ENCODE measurements at regions not wholly inside any gene's neighbourhood (a gene's known extent, or its start where the extent isn't known, plus 50 kb on each side); places are given as distances from the start of the nearest gene placed in this dataset.

GRCh38 chr3:55305696-55306485 lies 181.2 kb downstream of the WNT5A start:
- FAIRE-seq (no peak), DNase-seq (ENCODE audit: low read depth) (no peak)
- no peak for TF ChIP-seq CTCF (IDR thresholded peaks at IDR 0.05; ENCODE audit: insufficient read depth, low read length, severe bottlenecking)
- Histone ChIP-seq H3K36me3 (ENCODE audit: control insufficient read depth, insufficient read depth, low read length) (no peaks in the 10 kb centered on the region), H3K4me3 (ENCODE audit: low read depth, low read length) (no peak overlapping the region), H3K27me3 (ENCODE audit: control insufficient read depth, insufficient read depth, low read length) (no peaks in the 10 kb centered on the region)

GRCh38 chr3:55300701-55301100 lies 186.4 kb downstream of the WNT5A start:
- TF ChIP-seq CTCF (IDR thresholded peaks at IDR 0.05; ENCODE audit: insufficient read depth, low read length, severe bottlenecking): no peak
- no peak for FAIRE-seq
- no peak for DNase-seq (ENCODE audit: low read depth)
- Histone ChIP-seq H3K4me3 (ENCODE audit: low read depth, low read length) (no peak overlapping the region), H3K27me3 (ENCODE audit: control insufficient read depth, insufficient read depth, low read length) (no peaks in the 10 kb centered on the region), H3K36me3 (ENCODE audit: control insufficient read depth, insufficient read depth, low read length) (no peaks in the 10 kb centered on the region)

GRCh38 chr3:55297706-55298105 lies 189.4 kb downstream of the WNT5A start:
- TF ChIP-seq CTCF (IDR thresholded peaks at IDR 0.05; ENCODE audit: insufficient read depth, low read length, severe bottlenecking): no peak
- Histone ChIP-seq H3K27me3 (ENCODE audit: control insufficient read depth, insufficient read depth, low read length) (no peaks in the 10 kb centered on the region), H3K36me3 (ENCODE audit: control insufficient read depth, insufficient read depth, low read length) (no peaks in the 10 kb centered on the region), H3K4me3 (ENCODE audit: low read depth, low read length) (no peak overlapping the region)
- FAIRE-seq (no peak), DNase-seq (ENCODE audit: low read depth) (no peak)

GRCh38 chr3:55297245-55297644 lies 189.9 kb downstream of the WNT5A start:
- no peak overlapping the region for H3K4me3 ChIP-seq (ENCODE audit: low read depth, low read length)
- no peak for FAIRE-seq
- TF ChIP-seq CTCF (IDR thresholded peaks at IDR 0.05; ENCODE audit: insufficient read depth, low read length, severe bottlenecking): no peak
- H3K27me3 ChIP-seq (ENCODE audit: control insufficient read depth, insufficient read depth, low read length): no peaks in the 10 kb centered on the region
- no peak for DNase-seq (ENCODE audit: low read depth)
- no peaks in the 10 kb centered on the region for H3K36me3 ChIP-seq (ENCODE audit: control insufficient read depth, insufficient read depth, low read length)

- no peak overlapping the region for H3K4me3 ChIP-seq (ENCODE audit: low read depth, low read length)
- no peak for TF ChIP-seq CTCF (IDR thresholded peaks at IDR 0.05; ENCODE audit: insufficient read depth, low read length, severe bottlenecking)
- no peaks in the 10 kb centered on the region for H3K36me3 ChIP-seq (ENCODE audit: control insufficient read depth, insufficient read depth, low read length)
- no peaks in the 10 kb centered on the region for H3K27me3 ChIP-seq (ENCODE audit: control insufficient read depth, insufficient read depth, low read length)
- DNase-seq (ENCODE audit: low read depth) (no peak), FAIRE-seq (no peak)
These were observed 190.3 kb downstream of the WNT5A start for GRCh38 chr3:55296791-55297190.

- TF ChIP-seq CTCF (IDR thresholded peaks at IDR 0.05; ENCODE audit: insufficient read depth, low read length, severe bottlenecking): no peak
- Histone ChIP-seq H3K36me3 (ENCODE audit: control insufficient read depth, insufficient read depth, low read length) (no peaks in the 10 kb centered on the region), H3K27me3 (ENCODE audit: control insufficient read depth, insufficient read depth, low read length) (no peaks in the 10 kb centered on the region), H3K4me3 (ENCODE audit: low read depth, low read length) (no peak overlapping the region)
- FAIRE-seq (no peak), DNase-seq (ENCODE audit: low read depth) (no peak)
These were observed 191.1 kb downstream of the WNT5A start for GRCh38 chr3:55296030-55296429.

Data from bronchial epithelial cell (primary cell).